H1 (cell line): ENCODE measurements at regions not wholly inside any gene's neighbourhood (a gene's known extent, or its start where the extent isn't known, plus 50 kb on each side); places are given as distances from the start of the nearest gene placed in this dataset.

Experiments
- CTCF ChIA-PET: fragments of 300-600 bp; sonication (Branson Sonifier 250); formaldehyde crosslinking; loops from one replicate; lab custom pipeline; 2021; ENCODE audit not compliant: partially characterized antibody; lab: Charles Lee
- POLR2A ChIA-PET: fragments of 300-600 bp; sonication (Branson Sonifier 250); formaldehyde crosslinking; loops from one replicate; lab custom pipeline; 2021; ENCODE audit warnings: inconsistent platforms; ENCODE audit not compliant: partially characterized antibody; lab: Charles Lee
- DNase-seq, 2 experiments: peaks; one replicate each; pipeline versions ENCODE4 v3.0.0 to v3.0.0-alpha.2; 2010 to 2022; ENCODE audit warnings: low spot score in 2 of 2, low read depth in 1 of 2, mixed read lengths in 1 of 2
- FAIRE-seq: peaks from 2 replicates; lab custom pipeline; 2011; peaks lifted over from hg19 to GRCh38; lab: Jason Lieb, UNC
- H2AFZ ChIP-seq: 2 replicates; pipeline ENCODE4 v1.8.1; 2012; ENCODE audit warnings: low read length, inconsistent platforms
- H2AK5ac ChIP-seq: 2 replicates; pipeline ENCODE4 v1.6.1; 2013; ENCODE audit warnings: low read depth, low read length
- H2BK120ac ChIP-seq: replicated peaks from 2 replicates; pipeline ENCODE3; 2013; ENCODE audit warnings: low read depth, low read length, inconsistent platforms
- H2BK12ac ChIP-seq: 2 replicates; pipeline ENCODE4 v1.6.1; 2013; ENCODE audit warnings: low read depth, low read length
- H2BK15ac ChIP-seq: 2 replicates; pipeline ENCODE4 v1.6.1; 2013; ENCODE audit warnings: low read length
- H2BK20ac ChIP-seq: 2 replicates; pipeline ENCODE4 v1.6.1; 2013; ENCODE audit warnings: low read length
- H2BK5ac ChIP-seq: 2 replicates; pipeline ENCODE4 v1.6.1; 2013; ENCODE audit warnings: low read depth, low read length
- H3K14ac ChIP-seq: 2 replicates; pipeline ENCODE4 v1.6.1; 2013; ENCODE audit warnings: inconsistent platforms; ENCODE audit not compliant: insufficient read length
- H3K18ac ChIP-seq: 2 replicates; pipeline ENCODE4 v1.6.1; 2013; ENCODE audit warnings: low read length; ENCODE audit errors: extremely low read depth
- H3K23ac ChIP-seq: 2 replicates; pipeline ENCODE4 v1.6.1; 2013; ENCODE audit warnings: inconsistent platforms; ENCODE audit not compliant: insufficient read length
- H3K23me2 ChIP-seq: 2 replicates; pipeline ENCODE4 v1.6.1; 2013; ENCODE audit warnings: low read depth, low read length
- H3K27ac ChIP-seq: 2 replicates; pipeline ENCODE4 v1.6.1; 2011; ENCODE audit warnings: low read depth, low read length, inconsistent platforms
- H3K27me3 ChIP-seq, 4 experiments: replicated peaks in 1 of 4; 1 replicate in 1 of 4; 2 replicates in 3 of 4; pipeline versions ENCODE4 v1.6.1 to v1.8.1; 2011 to 2013; ENCODE audit warnings: low read length in 3 of 4, mild to moderate bottlenecking in 3 of 4, inconsistent platforms in 2 of 4, mixed read lengths in 2 of 4, moderate library complexity in 1 of 4; ENCODE audit not compliant: control insufficient read depth in 3 of 4, insufficient read depth in 3 of 4; ENCODE audit errors: extremely low read depth in 1 of 4
- H3K36me3 ChIP-seq, 4 experiments: 2 replicates each; pipeline versions ENCODE4 v1.6.1 to v1.8.1; 2011 to 2013; ENCODE audit warnings: mild to moderate bottlenecking in 4 of 4, low read length in 3 of 4, moderate library complexity in 2 of 4, control low read depth in 1 of 4, inconsistent platforms in 1 of 4; ENCODE audit not compliant: insufficient read depth in 4 of 4, control insufficient read depth in 2 of 4
- H3K4ac ChIP-seq: replicated peaks from 2 replicates; pipeline ENCODE3; 2013; ENCODE audit warnings: low read length, low read depth, mixed read lengths, inconsistent platforms; ENCODE audit not compliant: insufficient read length
- H3K4me1 ChIP-seq, 4 experiments: replicated peaks in 1 of 4; 1 replicate in 1 of 4; 2 replicates in 3 of 4; pipeline versions ENCODE4 v1.6.1 to v1.8.1; 2011 to 2013; ENCODE audit warnings: low read length in 3 of 4, inconsistent platforms in 2 of 4, mixed read lengths in 1 of 4; ENCODE audit not compliant: insufficient read depth in 4 of 4, control insufficient read depth in 3 of 4
- H3K4me2 ChIP-seq, 2 experiments: 2 replicates each; pipeline versions ENCODE4 v1.6.1 to v1.8.1; 2011 to 2013; ENCODE audit warnings: low read depth in 2 of 2, low read length in 2 of 2, control low read depth in 1 of 2, inconsistent platforms in 1 of 2, mild to moderate bottlenecking in 1 of 2; ENCODE audit not compliant: insufficient read depth in 1 of 2
- H3K4me3 ChIP-seq, 4 experiments: fragments of 200-600, 300-600 bp in 1 of 4; sonication (generic), shearing (Covaris generic), sonication (Bioruptor Twin) in 1 of 4; 2 replicates each; pipeline versions ENCODE4 v1.5.1 to v1.8.1; 2011 to 2016; ENCODE audit warnings: low read length in 4 of 4, low read depth in 3 of 4, control low read depth in 2 of 4, inconsistent platforms in 2 of 4, mild to moderate bottlenecking in 2 of 4, mixed read lengths in 1 of 4, moderate library complexity in 1 of 4; ENCODE audit not compliant: insufficient read depth in 2 of 4; ENCODE audit errors: extremely low read depth in 1 of 4
- H3K56ac ChIP-seq: replicated peaks from 2 replicates; pipeline ENCODE3; 2013; ENCODE audit warnings: low read depth, mild to moderate bottlenecking, mixed read lengths, low read length, inconsistent platforms; ENCODE audit not compliant: insufficient read length
- H3K79me1 ChIP-seq: 2 replicates; pipeline ENCODE4 v1.6.1; 2013; ENCODE audit warnings: low read depth, low read length, control low read depth
- H3K79me2 ChIP-seq, 2 experiments: 2 replicates each; pipeline versions ENCODE4 v1.6.1 to v1.8.1; 2012 to 2013; ENCODE audit warnings: low read length in 2 of 2, mild to moderate bottlenecking in 2 of 2, inconsistent platforms in 1 of 2; ENCODE audit not compliant: insufficient read depth in 2 of 2, control insufficient read depth in 1 of 2
- H3K9ac ChIP-seq, 4 experiments: replicated peaks in 1 of 4; 1 replicate in 1 of 4; 2 replicates in 3 of 4; pipeline versions ENCODE4 v1.6.1 to v1.8.1; 2011 to 2013; ENCODE audit warnings: low read depth in 3 of 4, low read length in 3 of 4, control low read depth in 2 of 4, mild to moderate bottlenecking in 2 of 4, moderate library complexity in 2 of 4, inconsistent platforms in 1 of 4; ENCODE audit errors: extremely low read depth in 1 of 4
- H3K9me3 ChIP-seq, 2 experiments: 2 replicates each; pipeline versions ENCODE4 v1.6.1 to v1.8.1; 2012 to 2013; ENCODE audit warnings: mild to moderate bottlenecking in 2 of 2, moderate library complexity in 2 of 2, control low read depth in 1 of 2, inconsistent platforms in 1 of 2, low read depth in 1 of 2, low read length in 1 of 2, mixed read lengths in 1 of 2; ENCODE audit not compliant: insufficient read depth in 2 of 2
- H4K20me1 ChIP-seq, 2 experiments: replicated peaks in 1 of 2; 2 replicates each; pipeline versions ENCODE3 to v1.8.1; 2011 to 2013; ENCODE audit warnings: inconsistent platforms in 2 of 2, low read length in 2 of 2, mild to moderate bottlenecking in 1 of 2; ENCODE audit not compliant: insufficient read depth in 2 of 2, control insufficient read depth in 1 of 2
- H4K5ac ChIP-seq: 2 replicates; pipeline ENCODE4 v1.6.1; 2013; ENCODE audit warnings: low read length, low read depth, mixed read lengths, inconsistent platforms; ENCODE audit not compliant: insufficient read length
- H4K8ac ChIP-seq: 2 replicates; pipeline ENCODE4 v1.8.0; 2013; ENCODE audit warnings: mild to moderate bottlenecking, moderate library complexity, low read length, inconsistent platforms; ENCODE audit not compliant: insufficient read depth; ENCODE audit errors: extremely low read depth
- H4K91ac ChIP-seq: replicated peaks from 2 replicates; pipeline ENCODE3; 2013; ENCODE audit warnings: low read length, mixed read lengths, inconsistent platforms; ENCODE audit not compliant: insufficient read length
- ATF3 ChIP-seq: IDR thresholded peaks from 2 replicates; pipeline ENCODE4 v1.6.1; 2011; ENCODE audit warnings: low read depth, mild to moderate bottlenecking, low read length; ENCODE audit not compliant: insufficient read depth
- CEBPB ChIP-seq: IDR thresholded peaks from 2 replicates; pipeline ENCODE4 v1.6.1; 2012; ENCODE audit warnings: low read depth, low read length
- WGBS, 2 experiments: shearing (Covaris generic) in 1 of 2; methylation state at CpG; one replicate each; pipeline versions ENCODE4 v1.1.6 to v1.1.7; 2013 to 2015; ENCODE audit warnings: low lambda C conversion rate in 2 of 2, mixed read lengths in 2 of 2, inconsistent platforms in 1 of 2, low coverage in 1 of 2, missing lambda C conversion rate in 1 of 2; ENCODE audit not compliant: insufficient replicate concordance in 2 of 2, insufficient coverage in 1 of 2, insufficient read length in 1 of 2; ENCODE audit errors: extremely low coverage in 1 of 2, missing lambda C conversion rate in 1 of 2; 5-methylcytosine and 5-hydroxymethylcytosine counted together

GRCh38 chr11:98940913-98941312 is 79.8 kb upstream of the CNTN5 start:
- no peak overlapping the region for H3K56ac ChIP-seq
- no peak overlapping the region for H3K23ac ChIP-seq
- no peak overlapping the region for H2BK120ac ChIP-seq
- H3K36me3 ChIP-seq, result no peaks in the 10 kb centered on the region
- FAIRE-seq, result peak; percentile 63
- DNase-seq, result peak in 1 of 2 experiments; percentile 3
- H4K5ac ChIP-seq, result no peak overlapping the region
- H2AFZ ChIP-seq, result no peak overlapping the region
- TF ChIP-seq ATF3 (no peak), CEBPB (peak; percentile 87)
- H3K4me3 ChIP-seq, result no peak overlapping the region
- H4K91ac ChIP-seq, result no peak overlapping the region
- H3K4me2 ChIP-seq, result no peak overlapping the region
- no peak overlapping the region for H3K18ac ChIP-seq
- H3K79me2 ChIP-seq, result no peaks in the 10 kb centered on the region
- H2BK5ac ChIP-seq, result no peak overlapping the region
- H3K27ac ChIP-seq, result no peak overlapping the region
- H4K8ac ChIP-seq, result no peak overlapping the region
- no peaks in the 10 kb centered on the region for H3K23me2 ChIP-seq
- H3K4me1 ChIP-seq, result no peaks in the 10 kb centered on the region
- H3K4ac ChIP-seq, result no peak overlapping the region
- POLR2A ChIA-PET, result no interaction called here
- no peak overlapping the region for H2BK20ac ChIP-seq
- H3K9me3 ChIP-seq, result no peaks in the 10 kb centered on the region
- WGBS, 2 experiments, result 68% methylated on average over 1 of the region's 1 CpG; no CpG with 5 or more reads in 1 of the 2 experiments
- no peak overlapping the region for H2BK12ac ChIP-seq
- H3K9ac ChIP-seq, result no peak overlapping the region
- CTCF ChIA-PET, result no interaction called here
- H3K14ac ChIP-seq, result no peak overlapping the region
- no peak overlapping the region for H2BK15ac ChIP-seq
- H2AK5ac ChIP-seq, result no peak overlapping the region
- no peaks in the 10 kb centered on the region for H4K20me1 ChIP-seq
- no peaks in the 10 kb centered on the region for H3K27me3 ChIP-seq
- H3K79me1 ChIP-seq, result no peaks in the 10 kb centered on the region
